ENCODE measurements at regions not wholly inside any gene's neighbourhood (a gene's known extent, or its start where the extent isn't known, plus 50 kb on each side); places are given as distances from the start of the nearest gene placed in this dataset.

GRCh38 chr20:11484479-11484878, 433.2 kb upstream of the BTBD3 start:
- TF ChIP-seq EZH2 (IDR thresholded peaks at IDR 0.05; ENCODE audit: borderline replicate concordance, insufficient read depth, low read length, poor library complexity, severe bottlenecking) (no peak), CTCF (IDR thresholded peaks at IDR 0.05; ENCODE audit: poor library complexity, severe bottlenecking) (no peak), REST (IDR thresholded peaks at IDR 0.05; ENCODE audit: borderline replicate concordance) (no peak), POLR2AphosphoS5 (IDR thresholded peaks at IDR 0.05) (no peak), EP300 (conservative IDR thresholded peaks at IDR 0.05; ENCODE audit: poor library complexity, severe bottlenecking) (no peak)

Measured in neural cell (in vitro differentiated cells).